Neural cell (in vitro differentiated cells): ENCODE measurements at regions not wholly inside any gene's neighbourhood (a gene's known extent, or its start where the extent isn't known, plus 50 kb on each side); places are given as distances from the start of the nearest gene placed in this dataset.

Experiments used
- H2AFZ ChIP-seq: fragments of 200-600, 300-800 bp; sonication (generic), shearing (Covaris generic); 2 replicates; pipeline ENCODE4 v1.6.0; 2014; ENCODE audit warnings: low read depth, mild to moderate bottlenecking, antibody characterized with exemption, low read length, moderate library complexity
- H3F3A ChIP-seq: fragments of 200-600 bp; shearing (Covaris generic); 2 replicates; pipeline ENCODE4 v1.6.1; 2016; ENCODE audit warnings: mild to moderate bottlenecking, moderate library complexity, mixed read lengths, antibody characterized with exemption, low read length; ENCODE audit not compliant: insufficient read depth, poor library complexity, severe bottlenecking
- H3K27ac ChIP-seq: fragments of 200-600, 300-800 bp; sonication (generic), shearing (Covaris generic); 2 replicates; pipeline ENCODE4 v1.5.1; 2014; ENCODE audit warnings: mild to moderate bottlenecking, low read length, moderate library complexity
- H3K27me3 ChIP-seq: fragments of 300-800, 200-600 bp; sonication (generic), shearing (Covaris generic); 2 replicates; pipeline ENCODE4 v1.6.0; 2014; ENCODE audit warnings: mild to moderate bottlenecking, low read depth, low read length, moderate library complexity; ENCODE audit not compliant: insufficient read depth
- H3K36me3 ChIP-seq: fragments of 300-800, 200-600 bp; sonication (generic), shearing (Covaris generic); 2 replicates; pipeline ENCODE4 v1.5.1; 2014; ENCODE audit warnings: mild to moderate bottlenecking, antibody characterized with exemption, low read length, moderate library complexity; ENCODE audit not compliant: insufficient read depth
- H3K4me2 ChIP-seq: fragments of 300-800, 200-600 bp; sonication (generic), shearing (Covaris generic); 2 replicates; pipeline ENCODE4 v1.6.0; 2014; ENCODE audit warnings: mild to moderate bottlenecking, low read length
- H3K4me3 ChIP-seq: fragments of 300-800, 200-600 bp; sonication (generic), shearing (Covaris generic); 2 replicates; pipeline ENCODE4 v1.5.1; 2014; ENCODE audit warnings: mild to moderate bottlenecking, low read length, moderate library complexity
- H3K79me2 ChIP-seq: fragments of 200-600 bp; shearing (Covaris generic); replicated peaks from 2 replicates; pipeline ENCODE4 v1.6.0; 2014; ENCODE audit warnings: mild to moderate bottlenecking, low read length, moderate library complexity; ENCODE audit not compliant: insufficient read depth
- H3K9ac ChIP-seq: fragments of 300-800, 200-600 bp; sonication (generic), shearing (Covaris generic); 2 replicates; pipeline ENCODE4 v1.6.1; 2016; ENCODE audit warnings: mild to moderate bottlenecking, low read length, mixed read lengths
- H3K9me2 ChIP-seq: fragments of 200-600 bp; shearing (Covaris generic); 2 replicates; pipeline ENCODE4 v1.6.1; 2016; ENCODE audit warnings: mild to moderate bottlenecking, low read length, mixed read lengths; ENCODE audit not compliant: insufficient read depth
- H3K9me3 ChIP-seq: fragments of 200-600, 300-800 bp; sonication (generic), shearing (Covaris generic); 2 replicates; pipeline ENCODE4 v1.6.1; 2016; ENCODE audit warnings: mild to moderate bottlenecking, mixed run types, low read length, moderate library complexity, mixed read lengths
- H4K20me1 ChIP-seq: fragments of 200-600 bp; shearing (Covaris generic); 2 replicates; pipeline ENCODE4 v1.6.1; 2016; ENCODE audit warnings: mild to moderate bottlenecking, mixed run types; ENCODE audit not compliant: insufficient read depth
- EP300 ChIP-seq: fragments of 450-650 bp; conservative IDR thresholded peaks from 2 replicates; pipeline ENCODE4 v1.6.1; 2014; ENCODE audit warnings: antibody characterized with exemption, mild to moderate bottlenecking, moderate library complexity; ENCODE audit not compliant: poor library complexity, severe bottlenecking
- EZH2 ChIP-seq: fragments of 200-600, 300-800 bp; shearing (Covaris generic), sonication (generic); IDR thresholded peaks from 2 replicates; pipeline ENCODE4 v1.6.1; 2014; ENCODE audit warnings: antibody characterized with exemption, low read length, borderline replicate concordance, mild to moderate bottlenecking; ENCODE audit not compliant: insufficient read depth, poor library complexity, severe bottlenecking
- MXI1 ChIP-seq: fragments of 450-650 bp; conservative IDR thresholded peaks from 2 replicates; pipeline ENCODE4 v1.6.1; 2014; ENCODE audit warnings: antibody characterized with exemption, mild to moderate bottlenecking; ENCODE audit not compliant: poor library complexity, severe bottlenecking
- POLR2AphosphoS5 ChIP-seq: IDR thresholded peaks from 2 replicates; pipeline ENCODE4 v1.6.1; 2012
- RAD21 ChIP-seq: fragments of 450-650 bp; conservative IDR thresholded peaks from 2 replicates; pipeline ENCODE4 v1.6.1; 2014; ENCODE audit warnings: antibody characterized with exemption, mild to moderate bottlenecking, moderate library complexity
- SMC3 ChIP-seq: fragments of 450-650 bp; conservative IDR thresholded peaks from 2 replicates; pipeline ENCODE4 v1.6.1; 2014; ENCODE audit warnings: antibody characterized with exemption, mild to moderate bottlenecking, moderate library complexity; ENCODE audit not compliant: poor library complexity
- TAF1 ChIP-seq: IDR thresholded peaks from 2 replicates; pipeline ENCODE4 v1.6.1; 2012; ENCODE audit warnings: low read depth
- TF ChIP-seq, protein P1 (sequence below): IDR thresholded peaks from 2 replicates; pipeline ENCODE4 v1.6.1; 2012; ENCODE audit warnings: borderline replicate concordance
- TF ChIP-seq, protein P2 (sequence below): fragments of 450-650 bp; IDR thresholded peaks from 2 replicates; pipeline ENCODE4 v1.5.1; 2014; ENCODE audit warnings: antibody characterized with exemption, mild to moderate bottlenecking, moderate library complexity; ENCODE audit not compliant: poor library complexity, severe bottlenecking

DNA sequence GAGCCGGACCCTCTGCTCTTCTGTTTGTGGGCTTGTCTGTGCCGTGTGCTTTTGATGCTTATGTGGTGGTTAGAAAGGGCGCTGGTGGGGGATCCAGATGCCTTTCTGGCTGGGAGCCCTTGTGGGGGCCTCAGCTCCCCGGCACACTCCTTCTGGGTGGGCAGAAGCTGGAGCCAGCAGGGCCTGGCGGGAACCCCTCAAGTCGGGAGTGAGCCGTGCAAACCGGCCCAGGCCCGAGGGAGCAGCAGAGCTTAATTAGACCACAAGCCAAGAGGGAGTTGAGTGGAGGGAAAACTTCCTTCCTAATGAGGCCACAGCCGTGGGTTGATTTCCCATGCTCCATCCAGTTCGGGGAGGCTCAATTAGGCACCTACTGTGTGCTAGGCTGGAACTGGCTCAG is 76.0 kb upstream of the RNU6ATAC start:
- H3K9me3 ChIP-seq: no peaks in the 10 kb centered on the region
- no peak overlapping the region for H3K9ac ChIP-seq
- H3K4me2 ChIP-seq: no peak overlapping the region
- no peaks in the 10 kb centered on the region for H3F3A ChIP-seq
- no peak for TF ChIP-seq RAD21
- no peak overlapping the region for H2AFZ ChIP-seq
- H4K20me1 ChIP-seq: no peaks in the 10 kb centered on the region
- H3K4me3 ChIP-seq: no peak overlapping the region
- no peaks in the 10 kb centered on the region for H3K36me3 ChIP-seq
- no peaks in the 10 kb centered on the region for H3K79me2 ChIP-seq
- H3K27me3 ChIP-seq: no peaks in the 10 kb centered on the region
- H3K27ac ChIP-seq: no peak overlapping the region
- H3K9me2 ChIP-seq: no peaks in the 10 kb centered on the region

DNA sequence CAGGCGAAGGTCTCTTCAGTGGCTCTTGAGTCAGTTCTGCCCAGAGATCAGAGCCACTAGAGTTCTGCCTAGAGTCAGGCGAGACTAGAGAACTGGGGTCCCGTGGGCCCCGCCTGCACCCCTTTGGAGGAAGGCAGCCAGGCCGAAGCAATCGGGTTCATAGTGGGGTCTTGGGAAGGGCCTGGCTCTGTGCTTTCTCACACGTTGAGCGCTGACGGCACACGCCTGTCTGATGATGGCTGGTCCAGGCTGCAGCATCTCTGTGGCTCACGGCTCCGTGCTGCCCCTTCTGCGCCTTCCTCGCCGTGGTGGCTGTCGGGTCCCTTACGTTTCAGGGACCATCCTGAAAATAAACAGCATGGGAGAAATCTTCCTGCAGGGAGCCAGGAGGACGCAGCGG is 78.3 kb upstream of the RNU6ATAC start:
- no peak overlapping the region for H3K4me2 ChIP-seq
- H2AFZ ChIP-seq: no peak overlapping the region
- no peaks in the 10 kb centered on the region for H3K27me3 ChIP-seq
- no peaks in the 10 kb centered on the region for H3K79me2 ChIP-seq
- H3K9ac ChIP-seq: no peak overlapping the region
- H3K9me2 ChIP-seq: no peaks in the 10 kb centered on the region
- no peak overlapping the region for H3K27ac ChIP-seq
- H3F3A ChIP-seq: no peaks in the 10 kb centered on the region
- H4K20me1 ChIP-seq: no peaks in the 10 kb centered on the region
- no peak overlapping the region for H3K4me3 ChIP-seq
- H3K36me3 ChIP-seq: no peaks in the 10 kb centered on the region
- no peaks in the 10 kb centered on the region for H3K9me3 ChIP-seq
- no peak for TF ChIP-seq RAD21
- no peak for TF ChIP-seq MXI1
- TF ChIP-seq EP300: no peak
- TF ChIP-seq POLR2AphosphoS5: no peak
- TF ChIP-seq, protein P1, sequence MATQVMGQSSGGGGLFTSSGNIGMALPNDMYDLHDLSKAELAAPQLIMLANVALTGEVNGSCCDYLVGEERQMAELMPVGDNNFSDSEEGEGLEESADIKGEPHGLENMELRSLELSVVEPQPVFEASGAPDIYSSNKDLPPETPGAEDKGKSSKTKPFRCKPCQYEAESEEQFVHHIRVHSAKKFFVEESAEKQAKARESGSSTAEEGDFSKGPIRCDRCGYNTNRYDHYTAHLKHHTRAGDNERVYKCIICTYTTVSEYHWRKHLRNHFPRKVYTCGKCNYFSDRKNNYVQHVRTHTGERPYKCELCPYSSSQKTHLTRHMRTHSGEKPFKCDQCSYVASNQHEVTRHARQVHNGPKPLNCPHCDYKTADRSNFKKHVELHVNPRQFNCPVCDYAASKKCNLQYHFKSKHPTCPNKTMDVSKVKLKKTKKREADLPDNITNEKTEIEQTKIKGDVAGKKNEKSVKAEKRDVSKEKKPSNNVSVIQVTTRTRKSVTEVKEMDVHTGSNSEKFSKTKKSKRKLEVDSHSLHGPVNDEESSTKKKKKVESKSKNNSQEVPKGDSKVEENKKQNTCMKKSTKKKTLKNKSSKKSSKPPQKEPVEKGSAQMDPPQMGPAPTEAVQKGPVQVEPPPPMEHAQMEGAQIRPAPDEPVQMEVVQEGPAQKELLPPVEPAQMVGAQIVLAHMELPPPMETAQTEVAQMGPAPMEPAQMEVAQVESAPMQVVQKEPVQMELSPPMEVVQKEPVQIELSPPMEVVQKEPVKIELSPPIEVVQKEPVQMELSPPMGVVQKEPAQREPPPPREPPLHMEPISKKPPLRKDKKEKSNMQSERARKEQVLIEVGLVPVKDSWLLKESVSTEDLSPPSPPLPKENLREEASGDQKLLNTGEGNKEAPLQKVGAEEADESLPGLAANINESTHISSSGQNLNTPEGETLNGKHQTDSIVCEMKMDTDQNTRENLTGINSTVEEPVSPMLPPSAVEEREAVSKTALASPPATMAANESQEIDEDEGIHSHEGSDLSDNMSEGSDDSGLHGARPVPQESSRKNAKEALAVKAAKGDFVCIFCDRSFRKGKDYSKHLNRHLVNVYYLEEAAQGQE: no peak
- no peak for TF ChIP-seq EZH2
- TF ChIP-seq SMC3: no peak
- TF ChIP-seq, protein P2, sequence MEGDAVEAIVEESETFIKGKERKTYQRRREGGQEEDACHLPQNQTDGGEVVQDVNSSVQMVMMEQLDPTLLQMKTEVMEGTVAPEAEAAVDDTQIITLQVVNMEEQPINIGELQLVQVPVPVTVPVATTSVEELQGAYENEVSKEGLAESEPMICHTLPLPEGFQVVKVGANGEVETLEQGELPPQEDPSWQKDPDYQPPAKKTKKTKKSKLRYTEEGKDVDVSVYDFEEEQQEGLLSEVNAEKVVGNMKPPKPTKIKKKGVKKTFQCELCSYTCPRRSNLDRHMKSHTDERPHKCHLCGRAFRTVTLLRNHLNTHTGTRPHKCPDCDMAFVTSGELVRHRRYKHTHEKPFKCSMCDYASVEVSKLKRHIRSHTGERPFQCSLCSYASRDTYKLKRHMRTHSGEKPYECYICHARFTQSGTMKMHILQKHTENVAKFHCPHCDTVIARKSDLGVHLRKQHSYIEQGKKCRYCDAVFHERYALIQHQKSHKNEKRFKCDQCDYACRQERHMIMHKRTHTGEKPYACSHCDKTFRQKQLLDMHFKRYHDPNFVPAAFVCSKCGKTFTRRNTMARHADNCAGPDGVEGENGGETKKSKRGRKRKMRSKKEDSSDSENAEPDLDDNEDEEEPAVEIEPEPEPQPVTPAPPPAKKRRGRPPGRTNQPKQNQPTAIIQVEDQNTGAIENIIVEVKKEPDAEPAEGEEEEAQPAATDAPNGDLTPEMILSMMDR: no peak
- TF ChIP-seq TAF1: no peak

DNA sequence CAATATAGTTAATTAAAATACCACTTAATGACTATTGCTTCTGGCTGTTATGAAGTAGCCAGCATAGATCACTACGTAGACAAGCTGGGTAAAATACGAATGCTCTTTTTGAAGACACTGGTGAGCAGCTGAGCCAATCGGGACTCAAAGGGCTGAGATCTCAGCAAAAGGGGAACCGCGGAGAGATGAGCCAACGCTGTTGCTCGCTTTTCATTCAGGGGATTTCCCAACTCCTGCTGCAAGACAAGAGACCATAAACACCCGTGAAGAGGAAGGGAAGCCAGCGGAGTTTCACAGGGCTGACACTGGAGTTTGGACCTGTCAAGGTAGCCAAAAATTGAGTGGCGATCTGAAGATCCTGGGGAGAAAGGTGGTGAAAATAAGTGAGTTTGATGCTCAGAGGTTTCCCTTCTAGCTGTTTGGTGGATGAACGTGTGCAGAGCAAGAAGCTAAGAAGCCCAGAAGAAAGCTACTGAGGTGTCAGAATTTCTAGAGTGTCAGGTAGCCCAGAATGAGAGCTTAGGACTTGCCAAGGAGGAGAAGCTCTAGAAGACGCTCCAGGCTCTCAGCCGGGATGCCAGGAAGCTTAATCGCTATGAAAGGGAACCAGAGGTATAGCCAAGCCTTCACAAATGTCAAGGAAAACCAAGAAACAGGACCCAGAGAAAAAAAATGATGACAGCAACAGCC is 79.6 kb upstream of the RNU6ATAC start:
- Histone ChIP-seq H3K4me3 (no peak overlapping the region), H3K9me3 (peaks cover 9% of the 10 kb centered on the region), H3F3A (no peaks in the 10 kb centered on the region), H3K79me2 (no peaks in the 10 kb centered on the region), H3K27ac (no peak overlapping the region), H4K20me1 (no peaks in the 10 kb centered on the region), H3K36me3 (no peaks in the 10 kb centered on the region), H3K9ac (no peak overlapping the region), H2AFZ (no peak overlapping the region), H3K9me2 (no peaks in the 10 kb centered on the region), H3K27me3 (no peaks in the 10 kb centered on the region), H3K4me2 (no peak overlapping the region)
- TF ChIP-seq MXI1 (no peak), RAD21 (no peak), EZH2 (no peak), EP300 (no peak), SMC3 (no peak), TAF1 (no peak)
- TF ChIP-seq, protein P2: no peak
